GM21786 (cell line): ENCODE measurements at regions not wholly inside any gene's neighbourhood (a gene's known extent, or its start where the extent isn't known, plus 50 kb on each side); places are given as distances from the start of the nearest gene placed in this dataset.
"Not testable (repeated sequence)": the region's sequence is repeated elsewhere in the genome, so short reads cannot be mapped to it uniquely, and the experiment has no call there.

Experiments used
- ATAC-seq: cut with Tn5 transposase; IDR thresholded peaks from one replicate; pipeline ENCODE4 v1.9.1; 2021; ENCODE audit not compliant: unreplicated experiment

GRCh38 chr4:13761581-13761980 is 134.1 kb upstream of the BOD1L1 start:
- not testable (repeated sequence) for ATAC-seq

DNA sequence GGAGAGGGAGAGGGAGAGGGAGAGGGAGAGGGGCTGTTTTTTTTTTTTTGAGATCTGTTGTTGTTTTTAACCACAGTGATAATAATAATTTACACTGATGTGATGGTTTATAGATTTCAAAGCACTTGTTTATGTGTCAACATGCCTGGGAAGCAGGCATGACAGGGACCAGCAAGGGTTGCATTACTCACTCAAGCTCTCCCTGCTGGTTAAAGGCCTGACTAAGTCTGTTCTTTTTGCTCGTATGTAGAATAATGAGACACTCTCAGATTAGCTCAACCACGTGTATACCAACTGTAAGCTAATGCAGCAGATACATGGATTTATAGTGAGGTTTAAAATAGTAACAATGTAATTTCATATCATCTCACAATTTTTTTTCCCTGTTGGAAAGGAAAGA is 134.6 kb upstream of the BOD1L1 start:
- no peak for ATAC-seq

DNA sequence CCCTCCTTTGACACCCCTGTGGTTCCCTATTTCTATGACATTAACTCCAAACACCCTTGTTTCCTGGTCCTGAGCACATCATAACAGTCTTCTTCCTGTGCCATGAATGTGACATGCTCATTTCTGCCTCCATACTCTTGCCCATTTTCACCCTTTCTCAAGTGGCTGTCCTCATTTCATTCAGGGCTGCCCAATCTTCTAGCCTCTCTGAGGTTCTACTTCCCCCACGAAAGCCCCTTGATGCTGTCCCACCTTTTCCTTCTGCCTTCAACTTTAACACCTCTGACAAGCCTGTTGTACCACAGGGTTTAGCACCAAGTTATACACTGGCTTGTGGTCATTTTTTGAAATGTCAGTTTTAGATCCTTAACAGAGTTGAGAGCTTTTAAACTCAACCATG is 136.2 kb upstream of the BOD1L1 start:
- no peak for ATAC-seq

- ATAC-seq, result no peak
Measured at GRCh38 chr4:13765539-13765938, 138.0 kb upstream of the BOD1L1 start.

DNA sequence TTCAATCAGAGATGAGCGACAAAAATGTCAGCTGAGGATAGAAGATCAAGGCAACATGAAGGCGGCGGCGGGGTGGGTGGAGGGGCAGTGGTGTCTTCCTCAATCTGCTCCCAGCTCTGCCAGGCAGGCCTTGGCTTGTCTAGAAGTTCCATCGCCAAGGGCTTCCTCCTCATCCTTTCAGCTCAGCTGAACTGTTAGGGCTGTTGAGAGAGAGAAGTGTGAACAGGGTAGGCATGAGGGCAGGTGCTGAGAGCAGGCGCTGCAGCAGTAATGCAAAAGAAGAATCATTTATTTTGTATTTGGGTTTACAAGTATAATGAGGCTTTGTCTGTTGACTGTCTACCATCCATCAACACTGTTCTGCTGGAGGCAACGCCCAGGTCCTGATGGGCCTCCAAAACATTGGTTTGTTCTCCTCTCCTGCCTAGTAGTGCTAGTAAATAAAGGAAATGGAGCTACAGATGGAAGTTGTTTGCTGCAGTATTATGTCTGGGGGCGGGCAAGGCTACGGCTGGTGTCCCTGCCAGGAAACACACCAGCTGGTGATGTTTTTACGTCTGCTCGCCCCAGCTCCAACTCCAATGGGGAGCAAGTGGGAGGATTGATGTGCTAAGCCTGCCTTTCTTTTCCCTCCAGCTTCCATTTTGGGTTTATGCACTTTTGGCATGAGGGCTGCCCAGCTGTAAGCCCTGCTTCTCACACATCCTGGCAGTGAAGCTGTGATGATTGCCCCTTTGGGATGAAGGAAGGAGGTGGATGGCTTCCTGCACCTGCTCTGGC is 139.4 kb upstream of the BOD1L1 start:
- no peak for ATAC-seq

DNA sequence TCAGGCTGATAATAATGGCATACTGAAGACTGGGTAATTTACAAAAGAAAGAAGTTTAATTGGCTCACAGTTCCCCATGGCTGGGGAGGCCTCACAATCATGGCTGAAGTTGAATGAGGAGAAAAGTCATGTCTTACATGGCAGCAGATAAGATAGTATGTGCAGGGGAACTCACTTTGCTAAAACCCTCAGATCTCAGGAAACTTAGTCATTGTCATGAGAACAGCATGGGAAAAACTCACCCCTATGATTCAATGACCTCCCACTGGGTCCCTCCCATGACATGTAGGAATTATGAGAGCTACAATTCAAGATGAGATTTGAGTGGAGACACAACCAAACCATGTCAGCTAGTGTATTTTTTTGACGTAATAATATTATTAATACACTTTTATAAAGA is 149.8 kb upstream of the BOD1L1 start:
- ATAC-seq, result no peak

GRCh38 chr4:13778367-13778766 is 150.8 kb upstream of the BOD1L1 start:
- ATAC-seq, result no peak

DNA sequence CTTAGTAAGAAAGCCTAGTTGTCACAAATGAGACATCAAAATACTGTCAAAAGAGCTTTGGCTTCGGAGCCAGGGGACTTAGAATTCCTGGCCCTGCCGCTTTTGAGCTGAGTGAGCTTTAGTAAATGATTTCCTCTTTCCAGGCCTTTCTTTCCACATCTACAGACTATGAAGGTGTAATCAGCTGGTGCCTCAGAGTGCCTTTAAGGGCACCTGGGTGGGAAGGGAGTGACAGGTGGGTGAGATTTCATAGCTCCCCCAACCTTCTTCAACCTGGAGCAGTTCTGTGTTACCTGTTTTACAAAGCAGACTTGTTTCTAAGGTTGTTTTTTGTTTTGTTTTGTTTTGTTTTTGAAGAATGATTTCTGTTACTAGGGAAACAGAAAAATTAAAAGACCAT is 154.7 kb upstream of the BOD1L1 start:
- no peak for ATAC-seq

DNA sequence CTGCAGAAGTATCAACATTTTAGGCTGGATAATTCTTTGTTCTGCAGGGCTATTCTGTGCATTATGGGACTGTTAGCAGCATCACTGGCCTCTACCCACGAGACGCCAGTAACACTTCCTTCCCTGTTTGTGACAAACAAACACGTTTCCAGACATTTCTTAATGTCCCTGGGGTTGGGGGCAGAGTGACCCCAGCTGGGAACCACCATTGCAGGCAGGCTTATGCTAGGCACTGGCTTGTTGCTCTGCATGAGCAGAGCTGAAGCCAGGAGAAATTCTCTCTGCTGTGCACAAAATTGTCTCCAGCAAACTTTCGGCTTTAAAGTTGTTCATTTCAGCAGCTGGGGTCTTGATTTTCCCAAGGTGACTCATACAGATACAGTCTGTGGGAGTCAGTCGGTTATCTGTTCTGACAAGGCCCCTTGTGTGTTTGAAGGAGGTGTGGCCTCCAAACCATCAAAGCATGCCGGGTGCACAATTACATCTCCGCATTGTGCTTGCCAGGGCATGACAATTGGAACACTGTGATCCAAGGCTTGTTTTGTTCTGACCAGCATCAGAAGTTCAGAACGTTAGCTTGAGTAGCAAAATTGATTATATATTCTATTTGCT is 156.4 kb upstream of the BOD1L1 start:
- no peak for ATAC-seq

GRCh38 chr4:13793020-13793710 is 165.6 kb upstream of the BOD1L1 start:
- ATAC-seq, result no peak

DNA sequence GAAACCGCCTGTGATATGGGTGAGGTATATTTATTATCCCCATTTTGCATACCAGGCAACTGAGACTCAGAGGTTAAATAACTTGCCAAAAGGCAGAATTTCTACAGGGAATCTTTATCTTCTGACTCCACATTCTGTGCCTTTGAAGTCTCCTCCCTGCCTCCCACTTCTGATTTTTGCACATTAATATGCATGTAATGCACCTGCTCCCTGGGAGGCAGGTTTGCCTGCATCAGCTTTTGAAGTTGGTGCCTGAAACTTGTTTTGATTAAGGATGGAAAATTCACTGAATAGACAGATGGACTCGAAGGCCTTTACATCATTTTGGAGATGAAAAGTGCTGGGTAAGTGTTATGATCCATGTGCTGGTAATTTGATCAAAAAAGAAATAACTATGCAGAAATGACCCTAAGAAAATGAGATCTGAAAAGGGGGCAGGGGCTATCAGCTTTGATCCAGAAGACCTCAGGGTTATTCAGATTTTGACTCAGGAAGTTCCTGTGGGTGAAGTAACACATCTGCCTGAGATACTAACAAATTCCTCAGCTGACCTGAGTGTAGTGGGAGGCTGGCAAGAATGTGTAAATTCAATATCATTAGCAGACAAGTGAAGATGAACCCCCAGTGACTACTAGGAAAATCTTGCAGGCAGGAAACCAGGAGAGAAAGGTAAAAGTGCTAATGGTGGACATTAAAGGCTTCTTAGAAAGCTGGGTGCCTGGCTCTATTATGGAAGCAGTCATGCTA is 167.5 kb upstream of the BOD1L1 start:
- ATAC-seq, result no peak

GRCh38 chr4:13797061-13797460 is 169.5 kb upstream of the BOD1L1 start:
- ATAC-seq, result no peak

DNA sequence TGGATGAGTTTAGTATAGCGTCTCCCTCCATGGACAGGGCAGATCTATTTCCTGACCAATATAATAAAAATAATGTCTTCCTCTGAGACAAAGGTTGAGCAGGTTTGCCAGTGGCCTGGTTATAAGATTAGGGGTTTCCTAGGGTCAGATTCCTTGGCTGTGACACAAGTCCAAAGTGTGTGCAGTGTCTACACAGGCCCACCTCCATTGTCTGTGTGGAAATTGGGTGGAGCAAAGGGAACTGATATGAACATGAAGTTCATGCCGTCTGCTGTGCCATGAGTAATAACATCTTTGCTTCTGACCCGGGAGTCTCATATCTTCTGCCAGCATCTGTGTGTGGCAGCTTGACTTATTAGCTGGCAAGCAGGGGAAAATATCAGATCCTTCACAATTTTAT is 187.7 kb upstream of the BOD1L1 start:
- no peak for ATAC-seq

- no peak for ATAC-seq
Measured at GRCh38 chr4:13816472-13816871, 188.9 kb upstream of the BOD1L1 start.

DNA sequence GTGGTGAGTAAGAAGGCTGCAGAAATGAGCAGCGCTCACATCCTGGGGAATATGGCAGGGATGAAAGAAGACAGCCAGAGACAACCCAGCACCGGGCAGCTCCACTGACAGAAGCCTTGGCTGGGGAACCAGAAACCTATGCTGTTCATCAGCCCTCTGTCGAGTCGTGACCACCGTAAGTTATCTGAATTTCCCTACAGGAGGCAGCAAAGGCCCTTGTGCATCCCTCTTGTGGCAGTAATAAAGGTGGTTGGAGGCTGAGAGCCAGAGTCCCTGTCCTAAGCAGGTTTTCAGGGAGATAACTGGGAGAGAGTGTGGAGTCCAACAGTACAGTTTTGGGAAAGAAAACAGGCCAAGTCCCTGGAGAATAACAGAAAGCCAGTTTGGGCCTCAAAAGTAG is 194.0 kb upstream of the BOD1L1 start:
- no peak for ATAC-seq

DNA sequence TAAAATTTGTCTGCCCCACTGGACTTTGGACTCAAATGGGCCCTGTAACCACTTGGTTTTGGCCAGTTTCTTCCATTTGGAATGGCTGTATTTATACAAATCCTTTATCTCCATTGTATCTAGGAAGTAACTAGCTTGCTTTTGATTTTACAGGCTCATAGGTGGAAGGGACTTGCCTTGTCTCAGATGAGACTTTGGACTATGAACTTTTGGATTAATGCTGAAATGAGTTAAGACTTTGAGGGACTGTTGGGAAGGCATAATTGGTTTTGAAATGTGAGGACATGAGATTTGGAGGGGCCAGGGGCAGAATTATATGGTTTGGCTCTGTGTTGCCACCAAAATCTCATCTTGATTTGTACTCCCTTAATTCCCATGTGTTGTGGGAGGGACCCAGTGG is 198.3 kb upstream of the BOD1L1 start:
- not testable (repeated sequence) for ATAC-seq

DNA sequence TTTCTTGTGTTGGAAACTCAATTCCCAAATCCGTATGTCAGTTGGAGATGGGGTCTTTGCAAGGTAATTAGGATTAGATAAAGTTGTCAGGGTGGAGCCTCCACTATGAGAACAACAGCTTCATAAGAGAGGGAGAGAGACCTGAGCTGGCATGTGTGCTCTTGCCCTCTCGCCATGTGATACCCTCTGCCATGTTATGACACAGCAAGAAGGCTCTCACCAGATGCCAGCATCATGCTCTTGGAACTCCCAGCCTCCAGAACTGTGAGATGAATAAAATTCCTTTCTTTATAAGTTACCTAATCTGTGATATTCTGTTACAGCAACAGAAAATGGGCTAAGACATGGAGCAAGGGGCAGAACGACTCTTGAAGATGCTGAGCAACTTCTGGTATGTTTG is 201.9 kb upstream of the BOD1L1 start:
- no peak for ATAC-seq

GRCh38 chr4:13830449-13830848 is 202.9 kb upstream of the BOD1L1 start:
- ATAC-seq, result no peak

- ATAC-seq, result no peak
Measured at GRCh38 chr4:13833171-13833804, 205.8 kb upstream of the BOD1L1 start.

- no peak for ATAC-seq
Measured at GRCh38 chr4:13836946-13837912, 209.7 kb upstream of the BOD1L1 start.
